ENCODE measurements at regions not wholly inside any gene's neighbourhood (a gene's known extent, or its start where the extent isn't known, plus 50 kb on each side); places are given as distances from the start of the nearest gene placed in this dataset.

- TF ChIP-seq CTCF (IDR thresholded peaks at IDR 0.05) = no peak
- TF ChIP-seq POLR2A (IDR thresholded peaks at IDR 0.05) = no peak
Measured at GRCh38 chr2:2577407-2577831, 246.3 kb upstream of the MYT1L start.
